LNCAP (cell line): ENCODE measurements at regions not wholly inside any gene's neighbourhood (a gene's known extent, or its start where the extent isn't known, plus 50 kb on each side); places are given as distances from the start of the nearest gene placed in this dataset.

Experiments
- CTCF ChIP-seq: fragments of 450-650 bp; IDR thresholded peaks from 2 replicates; pipeline ENCODE4 v1.5.1; 2017; ENCODE audit warnings: mild to moderate bottlenecking

DNA sequence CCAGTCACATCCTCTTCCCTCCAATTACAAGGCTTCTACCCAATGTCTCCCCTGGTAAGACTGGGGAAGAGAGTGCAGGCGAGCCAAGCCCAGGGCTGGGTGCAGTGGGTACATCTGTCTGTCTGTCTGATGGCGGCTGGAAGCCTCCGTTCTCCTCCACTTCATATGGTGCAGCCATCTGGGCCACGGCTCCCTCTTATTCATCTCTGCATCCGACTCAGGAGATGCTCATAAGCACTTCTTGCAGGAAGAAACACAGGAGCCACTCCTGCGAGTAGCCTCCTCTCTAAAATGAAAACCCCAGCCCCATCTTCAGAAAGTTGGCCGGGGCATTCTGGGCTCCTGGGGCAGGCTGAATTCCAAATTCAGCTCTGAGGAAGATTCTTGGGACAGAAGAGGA is 67.5 kb upstream of the SLC6A6 start:
- TF ChIP-seq CTCF, result no peak

DNA sequence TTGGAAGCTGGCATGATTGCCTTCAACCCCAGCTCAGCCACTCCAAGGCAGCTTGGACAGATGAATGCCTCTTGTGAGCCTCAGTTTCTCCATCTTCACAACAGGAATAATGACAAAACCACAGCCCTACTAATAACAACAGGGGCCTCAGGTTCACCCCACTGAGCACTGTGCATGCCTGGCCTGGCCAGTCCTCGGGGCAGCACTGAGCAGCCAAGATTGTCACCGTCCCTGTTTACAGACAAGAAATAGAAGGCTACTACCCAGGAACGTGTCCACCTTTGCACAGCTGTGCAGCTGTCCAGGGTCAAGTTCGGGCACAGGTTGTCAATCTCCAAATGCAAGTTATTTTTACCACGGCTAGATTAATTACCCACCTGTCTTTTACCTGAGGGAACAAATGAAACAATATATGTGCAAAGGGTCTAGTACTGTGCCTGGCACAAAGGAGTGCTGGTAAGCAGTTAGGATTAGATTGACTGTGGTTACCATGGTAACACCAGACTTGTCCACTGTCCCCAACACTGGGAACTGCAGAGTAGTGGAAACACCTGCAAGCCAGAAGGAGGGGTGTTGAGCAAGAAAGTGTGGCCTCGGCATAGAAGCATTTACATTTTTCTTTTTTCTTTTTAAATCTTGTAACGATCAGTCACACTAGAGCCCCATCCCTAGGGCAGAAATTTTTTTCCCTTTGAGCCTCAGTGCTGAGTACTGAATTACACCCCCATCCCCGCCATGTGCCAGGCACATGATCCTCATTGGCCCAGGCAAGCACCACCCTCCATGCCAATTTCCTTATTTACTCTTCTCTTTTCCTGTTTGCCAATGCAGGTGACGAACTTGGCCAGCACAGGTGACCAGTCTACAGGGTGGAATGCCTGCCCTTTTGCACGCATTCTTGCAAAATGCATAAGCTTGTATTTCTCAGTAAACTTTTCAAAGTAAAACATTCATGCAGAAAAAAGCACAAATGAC is 66.3 kb upstream of the SLC6A6 start:
- no peak for TF ChIP-seq CTCF

GRCh38 chr3:14336749-14337598 is 65.4 kb upstream of the SLC6A6 start:
- TF ChIP-seq CTCF, result no peak

GRCh38 chr3:14337828-14338227 is 64.6 kb upstream of the SLC6A6 start:
- TF ChIP-seq CTCF, result no peak

GRCh38 chr3:14338242-14338641 is 64.2 kb upstream of the SLC6A6 start:
- no peak for TF ChIP-seq CTCF

DNA sequence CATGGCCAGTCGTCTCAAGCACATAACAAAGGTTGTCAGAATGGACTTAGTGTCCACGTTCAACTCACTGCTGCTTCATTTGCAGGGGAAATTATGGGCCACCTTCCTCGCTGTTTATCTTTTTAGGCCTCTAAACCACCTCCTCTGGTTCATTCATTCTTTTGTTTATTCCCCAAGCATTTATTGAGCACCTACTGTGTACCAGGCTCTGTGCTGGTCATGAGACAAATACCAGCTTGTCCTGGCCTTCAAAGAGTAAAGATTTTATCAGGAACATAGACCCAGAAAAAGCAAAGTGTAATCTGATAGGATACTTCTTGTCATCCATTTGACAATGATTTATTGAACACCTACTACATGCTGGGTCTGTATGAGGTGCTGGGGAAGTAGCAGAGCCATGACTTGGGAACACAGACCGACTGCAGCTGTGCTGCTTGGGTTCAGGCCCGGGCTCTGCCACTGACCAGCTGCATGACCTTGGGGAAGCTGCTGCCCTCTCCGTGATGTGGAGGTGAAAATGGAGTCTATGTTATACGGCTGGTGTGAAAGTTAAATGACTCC is 63.4 kb upstream of the SLC6A6 start:
- TF ChIP-seq CTCF, result no peak

DNA sequence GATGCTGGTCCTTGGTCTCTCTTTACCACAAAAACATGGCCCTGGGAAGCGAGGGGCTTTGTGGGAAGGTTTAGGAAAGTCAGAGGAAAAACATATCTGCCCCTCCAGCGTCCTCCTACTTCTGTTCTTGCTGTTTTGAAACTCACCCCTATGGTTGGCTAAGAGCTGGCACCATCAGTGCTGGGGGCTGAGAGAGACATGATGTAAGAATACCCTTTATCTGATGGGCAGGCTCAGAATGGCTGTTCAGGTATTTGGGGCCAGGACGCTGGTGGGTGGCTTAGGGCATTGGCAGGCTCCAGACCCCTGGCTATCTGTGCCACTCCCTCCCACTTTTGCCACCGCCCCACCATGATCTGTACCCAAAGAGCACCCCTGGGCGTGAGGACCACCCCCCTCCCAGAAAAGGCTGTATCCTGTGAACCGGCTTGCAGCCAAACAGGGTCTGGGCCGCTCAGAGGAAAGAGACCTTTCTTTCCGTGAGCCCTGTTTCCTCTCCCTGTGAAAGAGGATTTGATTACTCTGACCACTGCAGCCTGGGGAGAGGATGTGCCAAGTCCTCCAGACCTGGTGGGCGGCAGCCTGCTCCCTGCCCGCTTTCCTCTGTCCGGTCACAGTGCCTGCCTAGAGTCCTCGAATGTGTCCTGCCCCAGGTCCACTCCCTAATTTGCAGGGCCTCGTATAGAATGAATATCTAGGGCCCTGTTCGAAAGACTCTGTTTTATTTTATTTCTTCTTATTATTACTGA is 61.3 kb upstream of the SLC6A6 start:
- no peak for TF ChIP-seq CTCF
